ENCODE measurements at regions not wholly inside any gene's neighbourhood (a gene's known extent, or its start where the extent isn't known, plus 50 kb on each side); places are given as distances from the start of the nearest gene placed in this dataset.

DNA sequence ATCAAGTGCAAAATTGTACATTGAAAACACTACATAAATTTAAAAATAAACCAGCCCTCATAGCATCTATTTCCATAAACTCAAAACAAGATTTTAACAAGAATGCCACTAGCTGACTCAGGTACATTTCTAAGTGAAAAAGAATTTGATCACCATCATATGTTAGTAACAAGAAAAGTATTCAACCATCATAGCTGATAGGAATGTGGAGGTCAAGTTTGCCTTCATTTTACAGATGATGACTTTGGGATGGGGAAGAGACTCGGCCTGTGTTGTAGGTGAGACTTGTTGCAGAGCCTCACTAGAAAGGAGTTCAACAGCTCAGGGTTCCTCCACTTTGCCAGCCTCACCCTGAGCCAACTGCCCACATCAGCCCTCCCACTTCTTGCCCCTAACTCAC lies 318.8 kb upstream of the FAM78B start:
- no peaks in the 10 kb centered on the region for H3K79me2 ChIP-seq (ENCODE audit: control insufficient read depth, insufficient read depth, low read length)
- FAIRE-seq = no peak
- no peak for DNase-seq (ENCODE audit: low read depth, low spot score)
- H2AFZ ChIP-seq (ENCODE audit: control insufficient read depth, low read length) = no peak overlapping the region
- H3K9me3 ChIP-seq (ENCODE audit: control insufficient read depth, low read depth, low read length) = no peaks in the 10 kb centered on the region
- H3K4me2 ChIP-seq (ENCODE audit: control insufficient read depth, extremely low read depth, insufficient read depth, low read depth, low read length) = no peak overlapping the region
- no peak overlapping the region for H3K9ac ChIP-seq (ENCODE audit: control insufficient read depth, extremely low read depth, insufficient read depth, low read length)
- no peaks in the 10 kb centered on the region for H3K27me3 ChIP-seq (ENCODE audit: control insufficient read depth, extremely low read depth, insufficient read depth, low read length)
- H3K9me1 ChIP-seq (ENCODE audit: control insufficient read depth, extremely low read depth, insufficient read depth, low read length) = no peaks in the 10 kb centered on the region
- TF ChIP-seq EZH2 (IDR thresholded peaks at IDR 0.05; ENCODE audit: low read length) = no peak
- TF ChIP-seq, protein P1, sequence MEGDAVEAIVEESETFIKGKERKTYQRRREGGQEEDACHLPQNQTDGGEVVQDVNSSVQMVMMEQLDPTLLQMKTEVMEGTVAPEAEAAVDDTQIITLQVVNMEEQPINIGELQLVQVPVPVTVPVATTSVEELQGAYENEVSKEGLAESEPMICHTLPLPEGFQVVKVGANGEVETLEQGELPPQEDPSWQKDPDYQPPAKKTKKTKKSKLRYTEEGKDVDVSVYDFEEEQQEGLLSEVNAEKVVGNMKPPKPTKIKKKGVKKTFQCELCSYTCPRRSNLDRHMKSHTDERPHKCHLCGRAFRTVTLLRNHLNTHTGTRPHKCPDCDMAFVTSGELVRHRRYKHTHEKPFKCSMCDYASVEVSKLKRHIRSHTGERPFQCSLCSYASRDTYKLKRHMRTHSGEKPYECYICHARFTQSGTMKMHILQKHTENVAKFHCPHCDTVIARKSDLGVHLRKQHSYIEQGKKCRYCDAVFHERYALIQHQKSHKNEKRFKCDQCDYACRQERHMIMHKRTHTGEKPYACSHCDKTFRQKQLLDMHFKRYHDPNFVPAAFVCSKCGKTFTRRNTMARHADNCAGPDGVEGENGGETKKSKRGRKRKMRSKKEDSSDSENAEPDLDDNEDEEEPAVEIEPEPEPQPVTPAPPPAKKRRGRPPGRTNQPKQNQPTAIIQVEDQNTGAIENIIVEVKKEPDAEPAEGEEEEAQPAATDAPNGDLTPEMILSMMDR (optimal IDR thresholded peaks at IDR 0.05 in 1 of 3, IDR thresholded peaks at IDR 0.05 in 1 of 3, conservative IDR thresholded peaks at IDR 0.05 in 1 of 3; ENCODE audit: extremely low read depth in 1 of 3, insufficient read depth in 2 of 3, low read length in 3 of 3) = no peak
- H3K36me3 ChIP-seq (ENCODE audit: control insufficient read depth in 2 of 2, extremely low read depth in 1 of 2, insufficient read depth in 2 of 2, low read length in 2 of 2) = no peaks in the 10 kb centered on the region
- no peaks in the 10 kb centered on the region for H3K4me1 ChIP-seq (ENCODE audit: control insufficient read depth, extremely low read depth, insufficient read depth, low read length)
- H3K27ac ChIP-seq (ENCODE audit: control insufficient read depth, insufficient read depth, low read length) = no peak overlapping the region
- no peak overlapping the region for H3K4me3 ChIP-seq (ENCODE audit: control insufficient read depth in 2 of 3, extremely low read depth in 1 of 3, insufficient read depth in 2 of 3, low read depth in 1 of 3, low read length in 3 of 3)
- no peaks in the 10 kb centered on the region for H4K20me1 ChIP-seq (ENCODE audit: control insufficient read depth, extremely low read depth, insufficient read depth, low read length)
- dilution Hi-C loops (cut with MboI; ENCODE audit: extremely low pct_ligation_motif_present, low sequenced_read_pairs) = no loop called here

DNA sequence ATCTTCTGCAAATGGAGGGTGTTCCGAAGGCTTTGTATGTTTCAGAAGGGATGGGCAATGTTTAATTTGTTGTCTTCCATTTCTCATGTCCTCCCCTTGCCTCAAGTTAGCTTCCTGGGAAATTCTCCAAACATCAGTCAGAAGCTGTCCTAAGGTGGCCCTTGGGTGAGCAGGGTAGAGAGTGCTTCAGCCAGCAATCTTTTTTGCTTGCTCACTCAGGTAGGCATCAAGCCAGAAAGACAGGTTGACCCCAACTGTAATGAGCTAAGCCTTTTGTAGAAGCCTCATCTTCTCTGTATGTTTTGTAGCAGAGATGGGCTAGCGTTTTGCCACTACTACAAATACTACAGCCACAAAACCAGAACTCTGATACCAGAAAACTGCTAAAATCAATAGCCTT lies 321.5 kb upstream of the FAM78B start:
- no peak for DNase-seq (ENCODE audit: low read depth, low spot score)
- FAIRE-seq = no peak
- TF ChIP-seq, protein P1 (optimal IDR thresholded peaks at IDR 0.05 in 1 of 3, IDR thresholded peaks at IDR 0.05 in 1 of 3, conservative IDR thresholded peaks at IDR 0.05 in 1 of 3; ENCODE audit: extremely low read depth in 1 of 3, insufficient read depth in 2 of 3, low read length in 3 of 3) = no peak
- TF ChIP-seq EZH2 (IDR thresholded peaks at IDR 0.05; ENCODE audit: low read length) = no peak

More for the DNA sequence above, 321.5 kb upstream of the FAM78B start:
- H3K27ac ChIP-seq (ENCODE audit: control insufficient read depth, insufficient read depth, low read length) = no peak overlapping the region
- dilution Hi-C loops (cut with MboI; ENCODE audit: extremely low pct_ligation_motif_present, low sequenced_read_pairs) = no loop called here
- no peak overlapping the region for H3K4me3 ChIP-seq (ENCODE audit: control insufficient read depth in 2 of 3, extremely low read depth in 1 of 3, insufficient read depth in 2 of 3, low read depth in 1 of 3, low read length in 3 of 3)
- H3K36me3 ChIP-seq (ENCODE audit: control insufficient read depth in 2 of 2, extremely low read depth in 1 of 2, insufficient read depth in 2 of 2, low read length in 2 of 2) = no peaks in the 10 kb centered on the region
- no peaks in the 10 kb centered on the region for H3K4me1 ChIP-seq (ENCODE audit: control insufficient read depth, extremely low read depth, insufficient read depth, low read length)
- no peak overlapping the region for H2AFZ ChIP-seq (ENCODE audit: control insufficient read depth, low read length)
- H3K79me2 ChIP-seq (ENCODE audit: control insufficient read depth, insufficient read depth, low read length) = no peaks in the 10 kb centered on the region
- H3K27me3 ChIP-seq (ENCODE audit: control insufficient read depth, extremely low read depth, insufficient read depth, low read length) = no peaks in the 10 kb centered on the region
- H3K9me3 ChIP-seq (ENCODE audit: control insufficient read depth, low read depth, low read length) = no peaks in the 10 kb centered on the region
- H4K20me1 ChIP-seq (ENCODE audit: control insufficient read depth, extremely low read depth, insufficient read depth, low read length) = no peaks in the 10 kb centered on the region
- no peak overlapping the region for H3K9ac ChIP-seq (ENCODE audit: control insufficient read depth, extremely low read depth, insufficient read depth, low read length)
- H3K9me1 ChIP-seq (ENCODE audit: control insufficient read depth, extremely low read depth, insufficient read depth, low read length) = no peaks in the 10 kb centered on the region
- no peak overlapping the region for H3K4me2 ChIP-seq (ENCODE audit: control insufficient read depth, extremely low read depth, insufficient read depth, low read depth, low read length)
